ENCODE measurements at regions not wholly inside any gene's neighbourhood (a gene's known extent, or its start where the extent isn't known, plus 50 kb on each side); places are given as distances from the start of the nearest gene placed in this dataset.
"Not testable (repeated sequence)": the region's sequence is repeated elsewhere in the genome, so short reads cannot be mapped to it uniquely, and the experiment has no call there.

DNA sequence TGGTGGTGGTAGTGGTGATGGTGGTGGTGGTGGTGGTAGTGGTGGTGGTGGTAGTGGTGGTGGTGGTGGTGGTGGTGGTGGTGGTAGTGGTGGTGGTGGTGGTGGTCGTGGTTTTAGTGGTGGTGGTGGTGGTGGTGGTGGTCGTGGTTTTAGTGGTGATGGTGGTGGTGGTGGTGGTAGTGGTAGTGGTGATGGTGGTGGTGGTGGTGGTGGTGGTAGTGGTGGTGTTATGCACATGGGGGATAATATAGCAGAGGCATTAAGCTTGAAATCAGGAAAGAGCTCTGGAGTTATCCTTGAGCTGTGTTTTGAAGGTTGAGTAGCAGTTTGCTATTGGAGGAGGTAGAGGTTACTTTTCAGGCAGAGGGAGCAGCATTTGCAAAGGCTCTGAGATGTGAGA, 94.6 kb upstream of the TPTE start:
- not testable (repeated sequence) for TF ChIP-seq MXI1 (IDR thresholded peaks at IDR 0.05; ENCODE audit: borderline replicate concordance, low read depth, low read length); POLR2A (IDR thresholded peaks at IDR 0.05; ENCODE audit: low read depth, low read length); BHLHE40 (IDR thresholded peaks at IDR 0.05; ENCODE audit: low read depth, low read length); RCOR1 (IDR thresholded peaks at IDR 0.05; ENCODE audit: insufficient replicate concordance, low read length); RFX5 (IDR thresholded peaks at IDR 0.05; ENCODE audit: low read depth, low read length); SMC3 (IDR thresholded peaks at IDR 0.05; ENCODE audit: low read depth, low read length); RAD21 (IDR thresholded peaks at IDR 0.05; ENCODE audit: low read length); NFE2L2 (IDR thresholded peaks at IDR 0.05; ENCODE audit: low read depth, low read length)
- TF ChIP-seq, protein P1, sequence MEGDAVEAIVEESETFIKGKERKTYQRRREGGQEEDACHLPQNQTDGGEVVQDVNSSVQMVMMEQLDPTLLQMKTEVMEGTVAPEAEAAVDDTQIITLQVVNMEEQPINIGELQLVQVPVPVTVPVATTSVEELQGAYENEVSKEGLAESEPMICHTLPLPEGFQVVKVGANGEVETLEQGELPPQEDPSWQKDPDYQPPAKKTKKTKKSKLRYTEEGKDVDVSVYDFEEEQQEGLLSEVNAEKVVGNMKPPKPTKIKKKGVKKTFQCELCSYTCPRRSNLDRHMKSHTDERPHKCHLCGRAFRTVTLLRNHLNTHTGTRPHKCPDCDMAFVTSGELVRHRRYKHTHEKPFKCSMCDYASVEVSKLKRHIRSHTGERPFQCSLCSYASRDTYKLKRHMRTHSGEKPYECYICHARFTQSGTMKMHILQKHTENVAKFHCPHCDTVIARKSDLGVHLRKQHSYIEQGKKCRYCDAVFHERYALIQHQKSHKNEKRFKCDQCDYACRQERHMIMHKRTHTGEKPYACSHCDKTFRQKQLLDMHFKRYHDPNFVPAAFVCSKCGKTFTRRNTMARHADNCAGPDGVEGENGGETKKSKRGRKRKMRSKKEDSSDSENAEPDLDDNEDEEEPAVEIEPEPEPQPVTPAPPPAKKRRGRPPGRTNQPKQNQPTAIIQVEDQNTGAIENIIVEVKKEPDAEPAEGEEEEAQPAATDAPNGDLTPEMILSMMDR (conservative IDR thresholded peaks at IDR 0.05; ENCODE audit: low read depth, low read length) = not testable (repeated sequence)

Measured in IMR-90 (cell line).